ENCODE measurements at regions not wholly inside any gene's neighbourhood (a gene's known extent, or its start where the extent isn't known, plus 50 kb on each side); places are given as distances from the start of the nearest gene placed in this dataset.

GRCh38 chr3:95815828-95816227, 998.6 kb upstream of the EPHA6 start:
- no peaks in the 10 kb centered on the region for H3K36me3 Mint-ChIP-seq
- H3K4me2 ChIP-seq (replicated peaks; ENCODE audit: extremely low read depth, low read length, poor library complexity, severe bottlenecking), result no peak overlapping the region
- no peak overlapping the region for H3K27ac ChIP-seq (ENCODE audit: low read depth in 1 of 2, low read length in 2 of 2)
- no peak overlapping the region for H3K9ac ChIP-seq (ENCODE audit: insufficient read depth, low read length, poor library complexity, severe bottlenecking)
- WGBS (ENCODE audit: insufficient coverage), result 80% methylated on average over 1 of the region's 1 CpG
- peaks cover 0 to 4% of the 10 kb centered on the region in 2 donors for H3K9me3 ChIP-seq (replicated peaks in 1 of 2; ENCODE audit: control insufficient read depth in 1 of 2, insufficient read depth in 1 of 2, low read length in 2 of 2)
- intact Hi-C loops (cut with micrococcal nuclease), result no loop called here
- H2AFZ ChIP-seq (ENCODE audit: insufficient read depth, low read depth, low read length, poor library complexity, severe bottlenecking), result no peak overlapping the region
- no peak overlapping the region for H3K4me3 Mint-ChIP-seq
- no peaks in the 10 kb centered on the region for H3K36me3 ChIP-seq (replicated peaks in 1 of 2; ENCODE audit: control insufficient read depth in 1 of 2, insufficient read depth in 2 of 2, low read length in 2 of 2)
- no peaks in the 10 kb centered on the region for H3K4me1 Mint-ChIP-seq
- H3K27me3 Mint-ChIP-seq (ENCODE audit: low read depth in 3 of 3), result no peaks in the 10 kb centered on the region
- peaks cover 0 to 5% (median 2%) of the 10 kb centered on the region in 7 donors for H3K9me3 Mint-ChIP-seq
- H3K79me2 ChIP-seq (ENCODE audit: insufficient read depth, low read length), result no peaks in the 10 kb centered on the region
- TF ChIP-seq CTCF (IDR thresholded peaks at IDR 0.05), result no peak
- no peak overlapping the region for H3K27ac Mint-ChIP-seq
- no peak overlapping the region for H3K4me3 ChIP-seq (replicated peaks in 1 of 3; ENCODE audit: low read depth in 2 of 3, low read length in 3 of 3)
- no peaks in the 10 kb centered on the region for H4K20me1 ChIP-seq (ENCODE audit: insufficient read depth, low read length)
- H3K4me1 ChIP-seq (ENCODE audit: control insufficient read depth in 1 of 2, insufficient read depth in 2 of 2, low read length in 2 of 2), result no peaks in the 10 kb centered on the region
- no peaks in the 10 kb centered on the region for H3K27me3 ChIP-seq (ENCODE audit: control insufficient read depth in 2 of 2, insufficient read depth in 2 of 2, low read length in 2 of 2)
- no peak for DNase-seq

GRCh38 chr3:95826419-95826818, 988.0 kb upstream of the EPHA6 start:
- Mint-ChIP-seq H3K27ac (no peak overlapping the region), H3K36me3 (no peaks in the 10 kb centered on the region), H3K27me3 (ENCODE audit: low read depth in 3 of 3) (peaks cover 0 to 2% (median 0%) of the 10 kb centered on the region in 3 donors), H3K4me3 (no peak overlapping the region), H3K4me1 (no peaks in the 10 kb centered on the region), H3K9me3 (peaks cover 0 to 5% (median 2%) of the 10 kb centered on the region in 7 donors)
- no peaks in the 10 kb centered on the region for H3K4me1 ChIP-seq (ENCODE audit: control insufficient read depth in 1 of 2, insufficient read depth in 2 of 2, low read length in 2 of 2)
- no peak for DNase-seq
- H2AFZ ChIP-seq (ENCODE audit: insufficient read depth, low read depth, low read length, poor library complexity, severe bottlenecking), result no peak overlapping the region
- intact Hi-C loops (cut with micrococcal nuclease), result no loop called here
- 80% methylated on average over 1 of the region's 2 CpGs for WGBS (ENCODE audit: insufficient coverage)
- no peaks in the 10 kb centered on the region for H3K79me2 ChIP-seq (ENCODE audit: insufficient read depth, low read length)
- no peak overlapping the region for H3K4me2 ChIP-seq (replicated peaks; ENCODE audit: extremely low read depth, low read length, poor library complexity, severe bottlenecking)
- H3K27ac ChIP-seq (ENCODE audit: low read depth in 1 of 2, low read length in 2 of 2), result no peak overlapping the region
- no peaks in the 10 kb centered on the region for H3K27me3 ChIP-seq (ENCODE audit: control insufficient read depth in 2 of 2, insufficient read depth in 2 of 2, low read length in 2 of 2)
- no peaks in the 10 kb centered on the region for H4K20me1 ChIP-seq (ENCODE audit: insufficient read depth, low read length)
- no peak overlapping the region for H3K4me3 ChIP-seq (replicated peaks in 1 of 3; ENCODE audit: low read depth in 2 of 3, low read length in 3 of 3)
- H3K9me3 ChIP-seq (replicated peaks in 1 of 2; ENCODE audit: control insufficient read depth in 1 of 2, insufficient read depth in 1 of 2, low read length in 2 of 2), result peaks cover 0 to 7% of the 10 kb centered on the region in 2 donors
- TF ChIP-seq CTCF (IDR thresholded peaks at IDR 0.05), result no peak
- H3K36me3 ChIP-seq (replicated peaks in 1 of 2; ENCODE audit: control insufficient read depth in 1 of 2, insufficient read depth in 2 of 2, low read length in 2 of 2), result no peaks in the 10 kb centered on the region
- H3K9ac ChIP-seq (ENCODE audit: insufficient read depth, low read length, poor library complexity, severe bottlenecking), result no peak overlapping the region

Data from CD14-positive monocyte (primary cell).